Prostate gland (tissue), 2 donors: ENCODE measurements at regions not wholly inside any gene's neighbourhood (a gene's known extent, or its start where the extent isn't known, plus 50 kb on each side); places are given as distances from the start of the nearest gene placed in this dataset.

Experiments
- POLR2A ChIP-seq: fragments of 450-650 bp; IDR thresholded peaks from one replicate; pipeline ENCODE4 v1.6.1; 2016; ENCODE audit warnings: antibody characterized with exemption, mild to moderate bottlenecking
- POLR2AphosphoS5 ChIP-seq: sonication (generic); formaldehyde crosslinking; IDR thresholded peaks from one replicate; pipeline ENCODE4 v1.6.1; 2017; ENCODE audit warnings: antibody characterized with exemption
- TF ChIP-seq, protein P1 (sequence below), 4 experiments: fragments of 200-600 bp in 2 of 4; fragments of 450-650 bp in 2 of 4; sonication (generic) in 2 of 4; IDR thresholded peaks; 1 replicate in 3 of 4; 2 replicates in 1 of 4; pipeline ENCODE4 v1.5.1; 2016 to 2019; ENCODE audit warnings: antibody characterized with exemption in 4 of 4, mild to moderate bottlenecking in 2 of 4, moderate library complexity in 2 of 4

DNA sequence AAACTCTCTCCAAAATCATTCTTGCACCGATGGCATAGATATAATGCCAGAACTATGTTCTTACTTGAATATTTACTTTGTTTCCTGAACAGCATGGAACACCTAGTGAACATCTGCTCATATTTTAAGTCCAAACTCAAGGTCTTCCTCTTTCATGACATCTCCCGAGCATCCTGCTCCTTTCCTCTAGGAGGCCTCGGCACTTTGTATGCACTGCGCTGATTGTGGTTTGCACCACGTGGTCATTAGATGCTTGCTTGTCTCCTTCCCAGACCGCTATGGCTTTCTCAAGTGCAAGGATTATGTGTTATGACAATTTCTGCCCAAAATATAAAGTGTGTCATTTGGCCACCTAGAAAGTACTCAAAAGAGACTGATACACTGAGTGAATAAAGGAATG lies 912.0 kb downstream of the GALC start:
- TF ChIP-seq, protein P1, sequence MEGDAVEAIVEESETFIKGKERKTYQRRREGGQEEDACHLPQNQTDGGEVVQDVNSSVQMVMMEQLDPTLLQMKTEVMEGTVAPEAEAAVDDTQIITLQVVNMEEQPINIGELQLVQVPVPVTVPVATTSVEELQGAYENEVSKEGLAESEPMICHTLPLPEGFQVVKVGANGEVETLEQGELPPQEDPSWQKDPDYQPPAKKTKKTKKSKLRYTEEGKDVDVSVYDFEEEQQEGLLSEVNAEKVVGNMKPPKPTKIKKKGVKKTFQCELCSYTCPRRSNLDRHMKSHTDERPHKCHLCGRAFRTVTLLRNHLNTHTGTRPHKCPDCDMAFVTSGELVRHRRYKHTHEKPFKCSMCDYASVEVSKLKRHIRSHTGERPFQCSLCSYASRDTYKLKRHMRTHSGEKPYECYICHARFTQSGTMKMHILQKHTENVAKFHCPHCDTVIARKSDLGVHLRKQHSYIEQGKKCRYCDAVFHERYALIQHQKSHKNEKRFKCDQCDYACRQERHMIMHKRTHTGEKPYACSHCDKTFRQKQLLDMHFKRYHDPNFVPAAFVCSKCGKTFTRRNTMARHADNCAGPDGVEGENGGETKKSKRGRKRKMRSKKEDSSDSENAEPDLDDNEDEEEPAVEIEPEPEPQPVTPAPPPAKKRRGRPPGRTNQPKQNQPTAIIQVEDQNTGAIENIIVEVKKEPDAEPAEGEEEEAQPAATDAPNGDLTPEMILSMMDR (IDR thresholded peaks at IDR 0.05), result no peak
- TF ChIP-seq POLR2A (no peak), POLR2AphosphoS5 (no peak)
